GM21528 (cell line): ENCODE measurements at regions not wholly inside any gene's neighbourhood (a gene's known extent, or its start where the extent isn't known, plus 50 kb on each side); places are given as distances from the start of the nearest gene placed in this dataset.

Source experiments
- ATAC-seq: cut with Tn5 transposase; IDR thresholded peaks from one replicate; pipeline ENCODE4 v1.9.1; 2021; ENCODE audit warnings: mild to moderate bottlenecking, moderate library complexity; ENCODE audit not compliant: unreplicated experiment, low FRiP score

- no peak for ATAC-seq
Observed at GRCh38 chr4:156710365-156711192, 261.0 kb downstream of the PDGFC start.

GRCh38 chr4:156705311-156705710, 266.3 kb downstream of the PDGFC start:
- no peak for ATAC-seq

- no peak for ATAC-seq
Observed at GRCh38 chr4:156695163-156695562, 276.4 kb downstream of the PDGFC start.

- no peak for ATAC-seq
Observed at GRCh38 chr4:156694413-156694812, 277.2 kb downstream of the PDGFC start.

GRCh38 chr4:156693557-156693956, 278.0 kb downstream of the PDGFC start:
- ATAC-seq = no peak

- no peak for ATAC-seq
Observed at GRCh38 chr4:156692016-156692415, 279.6 kb downstream of the PDGFC start.

GRCh38 chr4:156690572-156690971, 281.0 kb downstream of the PDGFC start:
- no peak for ATAC-seq

GRCh38 chr4:156686120-156686519, 285.5 kb downstream of the PDGFC start:
- no peak for ATAC-seq

GRCh38 chr4:156685308-156685707, 286.3 kb downstream of the PDGFC start:
- ATAC-seq = no peak

- no peak for ATAC-seq
Observed at GRCh38 chr4:156677656-156678055, 293.9 kb downstream of the PDGFC start.

- ATAC-seq = no peak
Observed at GRCh38 chr4:156677131-156677531, 294.5 kb downstream of the PDGFC start.

GRCh38 chr4:156676116-156676851, 295.3 kb downstream of the PDGFC start:
- no peak for ATAC-seq

- no peak for ATAC-seq
Observed at GRCh38 chr4:156673483-156673882, 298.1 kb downstream of the PDGFC start.

GRCh38 chr4:156672492-156673305, 298.9 kb downstream of the PDGFC start:
- ATAC-seq = no peak

GRCh38 chr4:156665780-156666366, 305.7 kb downstream of the PDGFC start:
- no peak for ATAC-seq

GRCh38 chr4:156663663-156664062, 307.9 kb downstream of the PDGFC start:
- ATAC-seq = no peak

GRCh38 chr4:156662921-156663320, 308.7 kb downstream of the PDGFC start:
- ATAC-seq = no peak

- no peak for ATAC-seq
Observed at GRCh38 chr4:156661555-156661954, 310.0 kb downstream of the PDGFC start.

- ATAC-seq = no peak
Observed at GRCh38 chr4:156660465-156660864, 311.1 kb downstream of the PDGFC start.

GRCh38 chr4:156659983-156660382, 311.6 kb downstream of the PDGFC start:
- ATAC-seq = no peak

- no peak for ATAC-seq
Observed at GRCh38 chr4:156659570-156659969, 312.0 kb downstream of the PDGFC start.
